Mucosa of descending colon (tissue), 3 donors: ENCODE measurements at regions not wholly inside any gene's neighbourhood (a gene's known extent, or its start where the extent isn't known, plus 50 kb on each side); places are given as distances from the start of the nearest gene placed in this dataset.

Source experiments
- ATAC-seq: fragments of 200-7000 bp; cut with Tn5 transposase; one replicate; pipeline ENCODE4 v1.9.1; 2020; ENCODE audit warnings: mild to moderate bottlenecking, moderate library complexity
- DNase-seq, 3 donors: peaks; one replicate each; pipeline ENCODE4 v3.0.0-alpha.2; 2020
- H3K36me3 ChIP-seq: fragments of 200-600 bp; one replicate; pipeline ENCODE4 v1.8.0; 2021; ENCODE audit warnings: low read depth, mild to moderate bottlenecking
- H3K4me1 ChIP-seq: fragments of 200-600 bp; one replicate; pipeline ENCODE4 v1.8.0; 2021; ENCODE audit warnings: low read depth, mild to moderate bottlenecking
- H3K4me3 ChIP-seq: fragments of 200-600 bp; one replicate; pipeline ENCODE4 v1.8.0; 2021; ENCODE audit warnings: mild to moderate bottlenecking
- H3K9me3 ChIP-seq: fragments of 200-600 bp; one replicate; pipeline ENCODE4 v1.8.0; 2021; ENCODE audit warnings: mild to moderate bottlenecking
- intact Hi-C, 2 donors: fragments of 100-400 bp; cut with DNase I in 1 of 2; cut with micrococcal nuclease in 1 of 2; formaldehyde crosslinking; loops; one replicate each; pipeline versions ENCODE4 v1.11.0 to v1.11.1; 2022; cut with DNase I, micrococcal nuclease
- TF ChIP-seq, protein P1 (sequence below): fragments of 200-600 bp; IDR thresholded peaks from one replicate; pipeline ENCODE4 v1.8.0; 2022; ENCODE audit warnings: antibody characterized with exemption, mild to moderate bottlenecking
- donor health status: DM: no; HTN: no; CAD: no; lungs with moderate emphysema.
- donor health status: DM: no; HTN: no; CAD: no.
- donor health status: DM: no; HTN: yes; CAD: no.

DNA sequence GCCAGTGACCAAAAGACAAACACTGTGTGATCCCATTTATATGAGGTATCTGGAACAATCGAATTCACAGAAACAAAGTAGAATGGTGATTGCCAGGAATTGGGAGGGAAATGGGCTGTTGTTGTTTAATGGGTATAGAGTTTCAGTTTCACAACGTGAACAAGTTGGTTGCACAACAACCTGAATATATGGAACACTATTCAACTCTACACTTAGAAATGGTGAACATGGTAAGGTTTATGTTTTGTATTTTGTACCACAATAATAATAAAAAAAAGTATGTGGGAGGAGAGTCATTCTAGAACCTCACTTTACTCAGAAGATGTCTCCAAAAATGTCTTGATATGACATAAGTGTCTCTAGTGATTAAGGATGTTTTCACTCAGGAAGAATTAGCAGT is 85.2 kb upstream of the SGCE start:
- no peak overlapping the region for H3K4me3 ChIP-seq
- H3K4me1 ChIP-seq = no peaks in the 10 kb centered on the region
- DNase-seq = no peak
- ATAC-seq = no peak
- intact Hi-C loops = no loop called here
- no peaks in the 10 kb centered on the region for H3K9me3 ChIP-seq
- TF ChIP-seq, protein P1, sequence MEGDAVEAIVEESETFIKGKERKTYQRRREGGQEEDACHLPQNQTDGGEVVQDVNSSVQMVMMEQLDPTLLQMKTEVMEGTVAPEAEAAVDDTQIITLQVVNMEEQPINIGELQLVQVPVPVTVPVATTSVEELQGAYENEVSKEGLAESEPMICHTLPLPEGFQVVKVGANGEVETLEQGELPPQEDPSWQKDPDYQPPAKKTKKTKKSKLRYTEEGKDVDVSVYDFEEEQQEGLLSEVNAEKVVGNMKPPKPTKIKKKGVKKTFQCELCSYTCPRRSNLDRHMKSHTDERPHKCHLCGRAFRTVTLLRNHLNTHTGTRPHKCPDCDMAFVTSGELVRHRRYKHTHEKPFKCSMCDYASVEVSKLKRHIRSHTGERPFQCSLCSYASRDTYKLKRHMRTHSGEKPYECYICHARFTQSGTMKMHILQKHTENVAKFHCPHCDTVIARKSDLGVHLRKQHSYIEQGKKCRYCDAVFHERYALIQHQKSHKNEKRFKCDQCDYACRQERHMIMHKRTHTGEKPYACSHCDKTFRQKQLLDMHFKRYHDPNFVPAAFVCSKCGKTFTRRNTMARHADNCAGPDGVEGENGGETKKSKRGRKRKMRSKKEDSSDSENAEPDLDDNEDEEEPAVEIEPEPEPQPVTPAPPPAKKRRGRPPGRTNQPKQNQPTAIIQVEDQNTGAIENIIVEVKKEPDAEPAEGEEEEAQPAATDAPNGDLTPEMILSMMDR = no peak
- H3K36me3 ChIP-seq = no peaks in the 10 kb centered on the region

GRCh38 chr7:94748376-94748775 is 92.4 kb upstream of the SGCE start:
- H3K36me3 ChIP-seq = no peaks in the 10 kb centered on the region
- DNase-seq (no peak), ATAC-seq (no peak)
- H3K4me1 ChIP-seq = no peaks in the 10 kb centered on the region
- H3K9me3 ChIP-seq = no peaks in the 10 kb centered on the region
- no peak overlapping the region for H3K4me3 ChIP-seq
- TF ChIP-seq, protein P1 = no peak
- intact Hi-C loops = no loop called here

DNA sequence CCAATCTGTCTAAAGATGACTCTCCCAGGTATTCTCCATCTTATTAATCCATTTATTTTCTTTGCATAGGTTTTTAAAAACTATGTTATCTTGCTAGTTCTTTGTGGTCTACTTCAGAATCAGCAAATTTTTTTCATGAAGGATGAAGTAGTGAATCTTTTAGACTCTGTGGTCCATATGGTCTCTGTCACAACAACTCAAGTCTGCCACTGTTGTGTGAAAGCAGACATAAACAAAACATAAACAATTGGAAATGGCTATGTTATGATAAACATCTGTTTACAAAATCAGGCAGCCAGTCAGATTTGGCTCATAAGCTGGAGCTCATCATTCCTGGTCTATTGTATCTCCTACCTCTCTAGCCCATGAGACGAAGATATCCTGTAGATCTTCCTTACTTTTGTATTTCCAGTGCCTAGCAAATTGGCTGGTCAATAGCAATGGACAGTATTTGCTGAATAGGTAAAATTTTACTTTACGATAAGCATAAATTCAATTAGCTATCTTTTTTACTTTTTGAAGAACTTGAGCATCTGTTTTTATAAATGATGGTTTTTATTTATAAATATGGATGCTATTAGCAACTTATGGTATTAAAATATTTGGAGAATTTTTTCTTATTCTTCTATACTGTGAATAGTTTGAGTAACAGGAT is 104.6 kb upstream of the SGCE start:
- H3K9me3 ChIP-seq = peaks cover 2% of the 10 kb centered on the region
- H3K4me1 ChIP-seq = no peaks in the 10 kb centered on the region
- ATAC-seq (no peak), DNase-seq (no peak)
- no peak overlapping the region for H3K4me3 ChIP-seq
- TF ChIP-seq, protein P1 = no peak
- no peaks in the 10 kb centered on the region for H3K36me3 ChIP-seq
- intact Hi-C loops = no loop called here

DNA sequence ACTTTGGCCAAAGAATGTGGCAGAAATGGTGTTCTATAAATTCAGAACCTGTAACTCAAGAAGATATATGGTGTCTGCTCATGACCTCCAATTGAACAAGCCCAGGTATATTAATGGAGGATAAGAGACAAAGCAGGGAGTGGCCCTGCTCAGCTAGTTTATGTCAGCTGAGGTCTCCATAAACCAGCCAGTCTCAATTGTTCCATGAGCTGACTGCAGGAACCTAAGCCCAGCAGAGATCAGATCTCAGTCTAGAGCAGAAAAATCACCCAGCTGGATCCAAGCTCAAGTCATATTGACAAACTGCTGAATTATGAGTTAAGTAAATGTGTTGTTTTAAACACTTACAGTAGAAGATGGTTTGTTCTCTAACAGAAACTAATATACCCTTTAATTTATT is 105.5 kb upstream of the SGCE start:
- TF ChIP-seq, protein P1 = no peak
- no peaks in the 10 kb centered on the region for H3K9me3 ChIP-seq
- ATAC-seq (no peak), DNase-seq (no peak)
- H3K36me3 ChIP-seq = no peaks in the 10 kb centered on the region
- intact Hi-C loops = no loop called here
- no peaks in the 10 kb centered on the region for H3K4me1 ChIP-seq
- H3K4me3 ChIP-seq = no peak overlapping the region

- no peaks in the 10 kb centered on the region for H3K4me1 ChIP-seq
- ATAC-seq = no peak
- H3K4me3 ChIP-seq = no peak overlapping the region
- intact Hi-C loops = no loop called here
- no peaks in the 10 kb centered on the region for H3K36me3 ChIP-seq
- TF ChIP-seq, protein P1 = no peak
- DNase-seq = no peak
- H3K9me3 ChIP-seq = no peaks in the 10 kb centered on the region
Measured at GRCh38 chr7:94763268-94763667, 107.3 kb upstream of the SGCE start.

DNA sequence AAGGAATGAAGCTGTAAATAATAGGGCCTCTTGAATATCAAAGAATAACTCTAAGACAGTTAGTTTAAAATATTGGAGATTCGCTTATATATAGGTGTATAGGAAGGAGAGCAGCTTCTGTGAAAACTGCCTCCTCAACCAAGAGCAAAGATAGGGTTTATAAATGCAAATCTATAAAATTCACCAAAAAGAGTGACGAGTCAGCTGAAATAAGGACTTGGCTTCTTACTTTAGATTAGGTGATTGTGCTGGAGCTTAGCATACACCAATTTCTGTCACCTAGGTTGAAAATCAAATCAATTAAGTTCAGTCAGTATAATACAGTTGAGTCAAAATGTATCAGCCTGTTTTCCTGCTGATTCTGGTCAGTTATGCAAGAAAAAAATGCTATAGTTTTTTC is 113.8 kb upstream of the SGCE start:
- intact Hi-C loops = no loop called here
- no peak for ATAC-seq
- H3K4me1 ChIP-seq = no peaks in the 10 kb centered on the region
- no peak overlapping the region for H3K4me3 ChIP-seq
- no peaks in the 10 kb centered on the region for H3K36me3 ChIP-seq
- no peaks in the 10 kb centered on the region for H3K9me3 ChIP-seq
- DNase-seq = no peak
- TF ChIP-seq, protein P1 = no peak
